ENCODE measurements at regions not wholly inside any gene's neighbourhood (a gene's known extent, or its start where the extent isn't known, plus 50 kb on each side); places are given as distances from the start of the nearest gene placed in this dataset.
"Not testable (repeated sequence)": the region's sequence is repeated elsewhere in the genome, so short reads cannot be mapped to it uniquely, and the experiment has no call there.

DNA sequence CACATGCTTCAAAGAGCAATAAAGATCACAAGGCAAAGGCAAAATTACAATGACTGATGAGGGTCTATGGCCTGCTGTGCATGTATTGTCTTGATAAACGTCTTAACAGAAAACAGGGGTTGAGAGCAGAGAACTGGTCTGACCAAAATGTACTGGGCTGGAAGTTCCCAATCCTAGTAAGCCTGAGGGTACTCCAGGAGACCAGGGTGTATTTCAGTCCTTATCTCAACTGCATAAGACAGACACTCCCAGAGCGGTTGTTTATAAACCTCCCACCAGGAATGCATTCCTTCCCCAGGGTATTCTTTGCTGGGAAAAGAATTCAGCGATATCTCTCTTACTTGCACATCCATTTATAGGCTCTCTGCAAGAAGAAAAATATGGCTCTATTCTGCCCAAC, 521.8 kb upstream of the GNPDA2 start:
- not testable (repeated sequence) for DNase-seq (ENCODE audit: low spot score)

DNA sequence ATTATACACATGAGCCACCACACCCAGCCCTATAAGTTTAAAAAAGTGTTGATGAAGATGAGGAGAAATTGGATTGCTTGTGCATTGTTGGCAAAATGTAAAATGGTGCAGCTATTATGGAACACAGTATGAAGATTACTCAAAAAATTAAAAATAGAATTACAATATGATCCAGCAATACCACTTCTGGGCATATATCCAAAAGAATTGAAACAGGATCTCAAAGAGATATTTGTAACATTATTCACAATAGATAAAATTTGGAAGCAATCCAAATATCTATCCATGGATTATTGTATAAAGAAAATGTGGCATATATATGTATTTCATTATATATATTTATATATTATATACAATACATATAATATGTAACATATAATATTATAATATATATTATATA, 515.6 kb upstream of the GNPDA2 start:
- DNase-seq (ENCODE audit: low spot score), result no peak

DNA sequence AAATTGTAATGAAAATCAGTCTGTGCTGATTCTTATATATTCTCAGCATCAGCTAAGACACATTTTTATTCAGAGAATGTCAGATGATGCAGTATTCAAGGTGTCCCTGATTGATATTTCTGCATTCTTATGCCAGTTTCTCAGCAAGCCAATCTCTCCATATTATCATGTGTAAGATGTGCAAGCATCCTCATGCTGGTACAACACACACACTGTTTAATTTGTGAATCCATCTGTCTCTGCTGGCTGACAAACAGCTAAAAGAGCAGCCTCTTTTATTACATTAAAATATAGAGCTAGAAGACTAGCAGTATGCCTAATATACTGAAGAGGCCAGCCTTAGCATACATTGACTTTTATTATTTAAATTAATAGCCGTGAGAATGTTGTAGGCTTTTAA, 502.9 kb upstream of the GNPDA2 start:
- no peak for DNase-seq (ENCODE audit: low spot score)

DNA sequence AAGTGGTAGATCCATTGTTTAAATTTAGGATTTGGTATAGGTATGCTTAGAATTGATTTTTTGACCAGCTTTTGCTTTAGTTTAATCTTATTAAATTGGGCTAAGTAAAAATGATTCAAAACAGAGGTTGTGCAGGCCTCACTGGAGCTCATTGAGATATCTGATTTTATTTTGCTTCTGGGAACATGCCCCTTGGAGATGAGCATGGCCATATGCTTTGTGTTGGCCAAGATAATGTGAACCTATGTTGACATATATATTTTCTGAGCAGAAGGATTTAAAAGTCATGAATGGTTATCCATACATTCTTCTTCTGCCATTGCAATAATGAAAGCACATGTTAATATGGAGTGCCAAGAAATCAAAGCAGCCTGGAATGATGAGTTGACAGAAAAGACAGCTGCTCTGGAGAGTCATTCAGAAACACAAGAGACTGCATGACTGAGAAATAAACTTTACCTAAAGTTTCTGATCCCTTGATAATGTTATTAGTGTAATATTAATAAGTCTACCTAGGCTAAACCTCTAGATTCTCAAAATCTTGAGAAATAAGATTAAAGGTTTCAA, 489.7 kb upstream of the GNPDA2 start:
- DNase-seq (ENCODE audit: low spot score), result no peak

DNA sequence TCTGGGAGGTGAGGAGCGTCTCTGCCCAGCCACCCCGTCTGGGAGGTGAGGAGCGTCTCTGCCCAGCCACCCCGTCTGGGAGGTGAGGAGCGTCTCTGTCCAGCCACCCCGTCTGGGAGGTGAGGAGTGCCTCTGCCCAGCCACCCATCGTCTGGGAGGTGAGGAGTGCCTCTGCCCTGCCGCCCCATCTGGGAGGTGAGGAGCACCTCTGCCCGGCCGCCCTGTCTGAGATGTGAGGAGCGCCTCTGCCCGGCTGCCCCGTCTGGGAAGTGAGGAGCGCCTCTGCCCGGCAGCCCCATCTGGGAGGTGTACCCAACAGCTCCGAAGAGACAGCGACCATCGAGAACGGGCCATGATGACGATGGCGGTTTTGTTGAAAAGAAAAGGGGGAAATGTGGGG, 482.1 kb upstream of the GNPDA2 start:
- not testable (repeated sequence) for DNase-seq (ENCODE audit: low spot score)

DNA sequence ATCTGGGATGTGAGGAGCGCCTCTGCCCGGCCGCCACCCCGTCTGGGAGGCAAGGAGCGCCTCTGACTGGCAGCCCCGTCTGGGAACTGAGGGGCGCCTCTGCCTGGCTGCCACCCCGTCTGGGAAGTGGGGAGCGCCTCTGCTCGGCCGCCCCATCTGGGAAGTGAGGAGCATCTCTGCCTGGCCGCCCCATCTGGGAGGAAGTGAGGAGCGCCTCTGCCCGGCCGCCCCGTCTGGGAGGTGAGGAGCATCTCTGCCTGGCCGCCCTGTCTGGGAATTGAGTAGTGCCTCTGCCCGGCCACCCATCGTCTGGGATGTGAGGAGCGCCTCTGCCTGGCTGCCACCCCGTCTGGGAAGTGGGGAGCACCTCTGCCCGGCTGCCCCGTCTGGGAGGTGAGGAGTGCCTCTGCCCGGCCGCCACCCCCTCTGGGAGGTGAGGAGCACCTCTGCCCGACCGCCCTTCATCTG, 481.5 kb upstream of the GNPDA2 start:
- DNase-seq (ENCODE audit: low spot score), result not testable (repeated sequence)

DNA sequence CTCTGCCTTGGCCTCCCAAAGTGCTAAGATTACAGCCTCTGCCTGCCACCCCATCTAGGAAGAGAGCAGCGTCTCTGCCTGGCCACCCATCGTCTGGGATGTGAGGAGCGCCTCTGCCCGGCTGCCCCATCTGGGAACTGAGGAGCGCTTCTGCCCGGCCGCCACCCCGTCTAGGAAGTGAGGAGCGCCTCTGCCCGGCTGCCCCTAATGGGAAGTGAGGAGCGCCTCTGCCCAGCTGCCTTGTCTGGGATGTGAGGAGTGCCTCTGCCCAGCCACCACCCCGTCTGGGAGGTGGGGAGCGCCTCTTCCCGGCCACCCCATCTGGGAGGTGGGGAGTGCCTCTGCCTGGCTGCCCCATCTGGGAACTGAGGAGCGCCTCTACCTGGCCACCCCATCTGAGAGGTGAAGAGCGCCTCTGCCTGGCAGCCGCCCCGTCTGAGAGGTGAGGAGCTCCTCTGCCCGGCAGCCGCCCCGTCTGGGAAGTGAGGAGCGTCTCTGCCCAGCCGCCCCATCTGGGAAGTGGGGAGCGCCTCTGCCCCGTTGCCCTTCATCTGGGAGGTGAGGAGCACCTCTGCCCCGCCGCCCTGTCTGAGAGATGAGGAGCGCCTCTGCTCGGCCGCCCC, 481.0 kb upstream of the GNPDA2 start:
- not testable (repeated sequence) for DNase-seq (ENCODE audit: low spot score)

DNA sequence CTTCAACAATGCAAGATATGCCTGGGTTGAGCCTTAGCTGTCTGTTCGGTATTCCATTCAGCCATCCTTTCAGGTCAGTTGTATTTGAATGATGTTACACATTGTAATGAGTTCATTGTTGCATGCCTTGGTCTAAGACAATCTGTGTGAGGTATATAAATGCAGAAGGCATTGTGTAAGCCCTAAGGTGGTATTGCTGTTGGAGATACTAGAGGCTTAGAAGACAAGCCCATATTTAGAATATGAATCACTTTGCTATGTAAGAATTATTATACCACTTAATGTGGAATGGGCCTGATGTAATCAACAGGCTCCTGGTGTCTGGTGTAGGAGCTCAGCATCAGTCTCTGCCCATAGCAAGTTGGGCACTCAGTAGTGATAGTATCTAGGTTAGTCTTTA, 473.4 kb upstream of the GNPDA2 start:
- no peak for DNase-seq (ENCODE audit: low spot score)

DNA sequence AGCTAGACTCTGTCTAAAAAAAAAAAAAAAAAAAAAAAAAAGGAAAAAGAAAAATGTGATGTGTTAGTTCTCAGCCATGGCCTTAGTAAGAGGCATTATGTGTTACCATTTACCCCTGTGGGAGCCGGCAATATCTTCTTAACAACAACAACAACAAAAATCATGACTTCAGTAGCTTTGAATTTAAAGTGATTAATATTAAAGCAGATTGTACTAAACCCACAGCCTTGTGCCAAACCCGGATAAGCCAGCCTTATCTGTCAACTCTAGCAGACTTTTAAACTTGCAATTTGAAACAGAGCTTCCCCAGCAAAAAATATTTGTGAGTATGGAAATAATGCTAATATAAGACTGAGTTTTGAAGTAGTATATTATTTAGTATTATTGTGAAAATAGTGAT, 462.1 kb upstream of the GNPDA2 start:
- DNase-seq (ENCODE audit: low spot score), result no peak

DNA sequence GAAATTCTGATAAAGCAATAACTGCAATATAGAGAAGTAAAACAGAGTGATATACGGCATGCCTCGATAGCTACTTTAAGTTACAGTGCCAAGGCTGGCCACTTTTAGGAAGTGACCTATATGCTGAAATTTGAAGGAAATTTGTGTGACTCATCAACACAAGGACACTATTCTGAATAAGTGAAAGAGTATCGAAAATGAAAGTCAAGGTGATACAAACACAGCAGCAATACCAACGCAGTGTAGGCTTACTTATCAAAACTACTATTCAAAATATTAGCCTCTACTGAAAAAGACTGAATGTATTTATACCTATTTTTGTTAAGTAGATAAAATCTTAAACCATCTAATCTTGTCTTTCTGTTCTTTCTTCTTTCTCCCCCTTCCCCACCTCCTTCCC, 459.9 kb upstream of the GNPDA2 start:
- DNase-seq (ENCODE audit: low spot score), result no peak

DNA sequence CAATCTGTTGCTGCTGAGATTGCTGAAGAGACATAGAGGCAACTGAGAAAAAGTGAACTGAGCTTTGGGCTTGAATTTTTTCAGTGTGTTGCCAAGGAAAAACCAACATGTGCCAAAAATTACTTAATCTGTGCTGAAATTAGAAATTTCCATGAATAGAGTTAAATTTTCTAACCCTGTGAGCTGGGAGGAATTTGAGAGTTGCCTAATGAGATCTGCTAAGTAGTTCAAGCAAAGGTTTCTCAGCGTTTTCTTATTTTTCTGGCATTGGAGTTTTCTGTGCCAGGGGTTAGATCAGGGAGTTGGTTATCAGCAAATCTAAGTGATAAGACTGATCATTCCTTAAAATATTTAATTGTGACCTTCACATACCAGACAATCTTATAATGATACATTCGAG, 457.5 kb upstream of the GNPDA2 start:
- DNase-seq (ENCODE audit: low spot score), result no peak

DNA sequence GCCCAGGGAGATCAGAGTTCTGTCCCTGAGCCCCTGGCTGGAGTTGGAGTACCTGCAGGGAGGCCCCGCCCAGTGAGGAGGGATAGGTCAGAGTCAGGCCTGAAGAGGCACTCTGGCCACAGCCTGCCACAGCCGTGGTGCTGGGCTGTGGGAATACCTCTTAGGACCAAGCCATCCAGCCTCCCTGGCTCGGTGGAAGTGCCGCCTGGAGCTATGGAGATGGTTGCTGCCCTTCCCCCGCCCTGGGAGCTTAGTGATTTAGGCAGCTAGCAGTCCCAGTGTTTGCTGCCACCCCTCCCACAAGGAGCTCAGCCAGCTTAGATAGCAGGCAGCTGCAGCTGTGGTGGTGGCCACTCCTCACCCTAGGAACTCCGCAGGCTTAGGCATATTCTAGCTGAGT, 446.3 kb upstream of the GNPDA2 start:
- DNase-seq (ENCODE audit: low spot score), result no peak

DNA sequence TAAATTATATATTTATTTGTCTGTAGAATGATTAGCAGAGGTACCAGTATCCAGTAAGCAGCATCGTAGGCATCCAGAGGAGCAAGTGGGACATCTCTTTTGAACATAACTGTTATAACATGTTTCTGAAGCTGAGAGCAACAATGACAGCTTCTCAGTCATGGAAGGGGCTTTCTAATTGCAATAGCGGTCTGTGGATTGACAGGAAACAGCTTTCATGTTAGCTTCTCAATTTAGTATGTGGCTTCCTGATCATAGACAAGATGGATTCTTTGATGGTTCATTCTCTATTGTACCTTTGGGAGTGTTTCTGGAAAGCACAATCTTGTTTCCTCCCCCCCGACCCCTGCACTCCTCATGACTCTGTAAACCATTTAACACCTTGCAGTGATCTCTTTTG, 434.6 kb upstream of the GNPDA2 start:
- no peak for DNase-seq (ENCODE audit: low spot score)

DNA sequence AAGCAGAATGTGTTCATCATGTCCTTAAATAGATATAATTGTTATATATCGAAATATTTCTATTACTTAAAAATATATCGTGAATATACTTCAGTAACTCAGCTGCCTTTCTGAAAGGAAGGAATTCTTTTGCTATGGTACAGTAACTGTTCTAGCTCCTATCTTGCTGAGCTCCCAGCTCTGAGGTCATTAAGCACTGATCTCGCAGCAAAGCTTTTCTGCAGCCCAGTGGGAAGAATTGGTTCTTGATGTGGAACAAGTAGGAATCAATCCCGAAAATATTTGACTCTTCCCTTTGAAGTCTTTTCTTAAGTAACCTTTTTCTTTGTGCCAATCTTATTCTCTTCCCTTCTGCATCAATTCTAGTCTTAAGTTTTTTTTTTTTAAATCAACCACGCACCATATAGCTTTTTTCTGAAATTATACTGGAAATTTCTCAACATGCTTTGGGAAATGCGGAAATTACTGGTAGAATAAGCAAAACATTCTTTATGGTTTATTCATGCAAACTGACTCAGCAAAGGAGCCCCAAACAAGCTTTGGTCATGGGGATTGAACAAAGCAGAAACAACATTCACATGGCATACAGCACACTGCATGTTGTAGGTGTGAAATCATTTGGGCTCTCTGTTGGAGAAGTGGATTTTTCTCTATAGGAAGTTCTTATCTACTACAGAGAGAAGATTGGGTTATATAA, 428.9 kb upstream of the GNPDA2 start:
- DNase-seq (ENCODE audit: low spot score), result no peak

DNA sequence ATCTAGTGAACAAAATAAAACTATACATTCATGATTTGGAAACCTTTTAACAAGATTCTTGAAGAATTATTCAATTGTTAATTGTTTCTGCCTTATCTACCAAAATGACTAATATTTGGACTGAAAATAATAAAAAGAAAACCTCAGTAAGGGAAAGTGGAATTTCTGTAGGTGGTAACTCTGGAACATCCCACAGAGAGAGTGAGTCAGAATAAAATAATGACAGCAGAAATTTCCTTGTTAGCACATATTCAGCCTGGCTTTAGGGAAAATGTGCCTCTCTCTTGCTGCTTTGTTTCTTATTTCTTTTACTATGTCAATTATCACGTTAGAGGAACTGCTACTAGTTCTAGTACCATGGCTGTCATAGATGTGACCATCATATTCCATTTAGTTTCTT, 421.5 kb upstream of the GNPDA2 start:
- DNase-seq (ENCODE audit: low spot score), result no peak

DNA sequence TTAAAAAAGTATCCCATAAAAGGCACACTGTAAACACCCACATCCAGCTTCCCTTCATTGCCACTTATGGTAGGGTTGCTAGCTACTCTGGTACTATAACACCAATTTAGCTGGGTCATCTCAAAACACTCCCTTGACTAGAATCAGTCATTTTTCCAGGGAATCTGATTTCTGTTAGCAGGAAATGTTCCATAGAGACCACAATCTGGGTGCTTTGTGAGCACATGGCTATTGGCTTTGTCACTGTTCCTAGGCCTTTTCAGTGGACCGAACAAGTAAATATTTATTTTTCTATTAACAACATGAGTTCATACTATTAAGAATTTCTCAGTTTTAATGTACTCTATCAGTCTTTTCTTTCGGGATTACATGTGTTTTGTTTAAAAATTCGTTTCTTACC, 404.7 kb upstream of the GNPDA2 start:
- DNase-seq (ENCODE audit: low spot score), result no peak

DNA sequence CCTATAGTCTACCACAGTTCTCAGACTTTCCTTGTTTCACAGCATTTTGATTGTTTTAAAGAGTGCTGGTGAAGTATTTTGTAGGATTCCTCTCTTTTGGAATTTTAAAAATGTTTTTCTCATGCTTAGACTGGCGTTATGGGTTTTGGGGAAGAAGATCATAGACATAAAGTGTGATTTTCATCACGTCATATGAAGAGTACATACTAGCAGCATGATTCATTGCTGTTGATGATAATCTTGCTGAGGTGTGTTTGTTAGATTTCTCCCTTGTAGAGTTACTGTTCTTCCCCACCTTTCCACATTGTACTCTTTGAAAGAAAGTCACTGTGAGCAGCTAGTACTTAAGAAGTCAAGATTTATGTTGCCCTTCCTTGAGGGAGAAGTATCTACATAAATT, 396.1 kb upstream of the GNPDA2 start:
- DNase-seq (ENCODE audit: low spot score), result no peak

DNA sequence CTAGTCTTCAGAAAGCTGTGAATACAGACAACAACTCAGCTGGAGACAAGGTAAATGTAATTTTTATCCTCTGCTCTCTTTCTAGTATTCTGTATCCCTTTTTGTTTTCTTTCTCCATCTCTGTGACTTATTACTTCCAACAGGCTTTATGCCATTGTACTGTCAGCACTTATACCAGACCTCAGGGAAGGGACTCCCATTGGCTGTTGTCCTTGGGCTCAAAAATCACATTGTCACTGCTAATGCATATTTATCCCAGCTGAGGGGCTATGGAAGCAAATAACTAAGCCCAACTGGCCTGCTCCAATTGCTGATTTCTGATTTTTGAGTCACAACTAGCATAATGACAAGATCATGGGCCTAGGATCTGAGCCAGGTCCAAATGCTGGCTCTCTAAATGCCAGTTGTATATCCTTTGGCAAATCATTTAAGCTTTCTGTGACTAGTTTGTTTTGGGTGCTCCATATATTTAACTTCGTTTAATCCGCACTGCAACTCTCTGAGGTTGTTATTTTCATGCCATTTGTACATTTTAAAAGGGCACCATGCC, 395.1 kb upstream of the GNPDA2 start:
- DNase-seq (ENCODE audit: low spot score), result no peak

DNA sequence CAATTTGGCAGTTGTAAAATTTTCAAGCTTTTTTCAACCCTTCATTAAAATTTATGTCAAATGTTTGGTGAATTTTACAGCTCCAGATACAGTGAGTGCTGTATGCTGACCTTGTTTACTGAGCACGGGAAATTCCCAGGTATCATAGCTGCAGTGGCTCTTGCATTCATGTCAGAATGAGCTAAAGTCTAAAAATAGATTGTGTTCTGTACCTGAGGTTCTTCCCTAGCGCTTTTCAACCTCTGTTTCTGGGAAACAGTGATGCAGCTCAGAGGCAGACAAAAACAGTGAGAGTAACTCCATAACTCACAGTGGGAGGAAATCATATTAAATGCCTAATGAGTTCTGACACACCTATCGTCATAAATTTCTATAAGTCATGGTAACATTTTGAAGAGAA, 393.8 kb upstream of the GNPDA2 start:
- DNase-seq (ENCODE audit: low spot score), result no peak

DNA sequence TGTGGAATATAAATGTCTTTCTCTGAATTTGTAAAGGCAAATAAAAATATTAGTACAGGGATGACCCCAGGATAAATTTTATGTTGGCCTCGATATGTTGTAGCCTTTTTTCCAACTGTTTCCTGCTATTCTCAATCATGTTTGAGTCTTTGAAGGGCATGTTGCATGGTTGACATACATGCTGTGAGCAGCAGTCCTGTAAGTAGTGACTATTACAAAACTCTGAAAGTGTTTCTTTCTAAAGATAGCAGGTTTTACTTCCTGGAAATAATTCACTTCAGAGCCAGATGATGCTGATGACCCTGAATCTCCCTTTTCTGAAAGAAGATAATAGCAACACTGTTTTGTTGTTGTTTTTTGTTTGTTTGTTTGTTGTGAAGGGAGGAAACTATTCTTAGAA, 393.0 kb upstream of the GNPDA2 start:
- DNase-seq (ENCODE audit: low spot score), result no peak

DNA sequence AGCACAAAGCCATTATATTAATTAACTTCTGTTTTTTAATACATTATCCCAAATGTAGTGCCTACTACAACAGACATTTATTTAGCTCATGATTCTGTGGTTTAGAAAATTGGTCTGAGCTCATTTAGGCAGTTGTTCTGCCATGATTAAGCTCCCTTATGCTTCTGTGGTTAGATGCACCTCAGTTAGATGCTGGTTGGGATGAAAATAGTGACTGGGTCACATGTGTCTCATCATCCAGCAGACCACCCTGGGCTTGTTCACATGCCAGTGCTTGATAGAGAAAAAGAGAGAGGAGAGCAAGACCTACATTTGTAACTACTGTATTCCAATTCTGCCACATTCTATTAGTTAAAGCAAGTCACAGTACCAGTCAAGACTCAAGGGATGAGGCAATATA, 376.4 kb upstream of the GNPDA2 start:
- DNase-seq (ENCODE audit: low spot score), result no peak

DNA sequence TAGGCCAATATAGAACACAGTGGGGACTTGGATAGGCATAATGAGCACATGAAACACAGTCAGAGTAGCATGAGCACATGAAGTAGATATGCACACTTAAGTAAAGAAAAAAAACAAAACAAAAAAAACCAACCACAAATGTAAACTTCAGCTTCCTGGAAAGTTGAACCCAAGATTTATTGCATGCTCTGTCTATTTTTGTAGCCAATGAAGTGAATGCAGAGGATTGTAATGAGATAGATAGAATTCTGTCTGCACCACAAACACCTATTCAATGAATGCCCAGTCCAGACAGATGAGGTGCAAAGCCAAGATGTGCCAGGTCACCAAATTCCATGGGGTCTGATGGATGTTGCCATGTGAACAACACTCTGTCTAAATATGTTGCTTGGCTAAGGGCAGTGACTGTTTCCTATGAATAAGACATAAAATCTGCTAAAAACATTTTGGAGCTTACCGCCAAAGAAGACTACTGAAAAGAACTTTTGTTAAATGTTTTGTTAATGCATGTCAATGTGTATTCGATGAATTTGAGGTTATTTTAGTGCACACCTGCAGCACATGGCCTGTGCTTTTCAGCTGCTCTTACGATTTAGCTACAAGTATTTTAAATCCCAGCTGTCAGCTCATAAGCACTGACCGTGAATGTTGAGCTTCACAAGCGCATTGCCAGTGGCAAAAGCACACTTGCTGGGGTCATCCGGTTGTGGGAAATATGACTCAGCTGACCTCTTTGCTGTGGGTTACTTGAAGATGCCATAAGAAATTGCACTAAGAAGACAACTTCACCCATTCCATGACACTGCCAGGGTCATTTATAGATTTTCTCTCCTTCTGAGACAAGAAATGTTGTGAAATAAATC, 374.8 kb upstream of the GNPDA2 start:
- peak; percentile 14 for DNase-seq (ENCODE audit: low spot score)
